Activated CD4-positive, alpha-beta T cell treated with anti-CD3 and anti-CD28 coated beads for 4 hours (primary cell): ENCODE measurements at regions not wholly inside any gene's neighbourhood (a gene's known extent, or its start where the extent isn't known, plus 50 kb on each side); places are given as distances from the start of the nearest gene placed in this dataset.
"Not testable (repeated sequence)": the region's sequence is repeated elsewhere in the genome, so short reads cannot be mapped to it uniquely, and the experiment has no call there.

Experiments used
- DNase-seq, 2 donors: peaks; one replicate each; pipeline ENCODE4 v3.0.0-alpha.2; 2020

- DNase-seq, result no peak
Measured at GRCh38 chr11:70551351-70552166, 153.2 kb downstream of the CTTN start.

- no peak for DNase-seq
Measured at GRCh38 chr11:70552167-70553150, 154.1 kb downstream of the CTTN start.

GRCh38 chr11:70555078-70555477 lies 156.7 kb downstream of the CTTN start:
- no peak for DNase-seq

DNA sequence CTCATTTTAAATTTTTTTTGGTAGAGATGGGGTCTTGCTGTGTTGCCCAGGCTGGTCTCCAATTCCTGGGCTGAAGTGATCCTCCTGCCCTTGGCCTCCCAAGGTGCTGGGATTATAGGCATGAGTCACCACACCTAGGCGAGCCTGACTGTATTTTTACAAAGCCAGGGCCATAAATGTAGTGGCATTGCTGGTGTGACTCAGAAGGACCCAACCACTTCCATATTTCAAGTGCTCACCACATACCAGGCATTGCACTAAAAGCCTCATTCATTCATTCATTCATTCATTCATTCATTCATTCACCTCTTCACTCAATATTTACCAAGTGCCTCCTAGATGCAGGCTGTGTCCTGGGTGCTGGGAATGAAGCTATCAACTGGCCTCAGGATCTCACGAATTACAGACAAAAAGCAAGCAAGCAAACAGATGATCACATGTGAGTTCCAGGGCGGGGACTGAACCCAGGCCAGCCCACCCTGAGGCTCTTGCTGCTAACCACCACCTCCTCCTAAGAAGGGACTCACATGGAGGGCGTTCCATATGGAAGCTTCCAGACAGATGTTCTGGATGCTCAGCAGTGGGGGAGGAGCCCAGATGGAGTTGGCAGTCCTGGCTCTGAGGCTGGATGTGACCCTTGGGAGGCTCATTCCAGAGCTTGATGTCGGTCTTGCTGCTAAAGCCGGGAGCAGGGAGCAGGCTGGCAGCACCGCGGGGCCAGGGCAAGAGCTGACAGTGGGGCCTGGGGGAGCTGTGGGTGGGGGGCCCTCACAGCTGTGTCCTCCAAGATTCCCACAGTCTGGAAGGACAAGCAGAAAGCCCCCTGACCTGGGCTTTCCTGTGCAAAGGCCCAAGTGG lies 158.8 kb downstream of the CTTN start:
- no peak for DNase-seq

DNA sequence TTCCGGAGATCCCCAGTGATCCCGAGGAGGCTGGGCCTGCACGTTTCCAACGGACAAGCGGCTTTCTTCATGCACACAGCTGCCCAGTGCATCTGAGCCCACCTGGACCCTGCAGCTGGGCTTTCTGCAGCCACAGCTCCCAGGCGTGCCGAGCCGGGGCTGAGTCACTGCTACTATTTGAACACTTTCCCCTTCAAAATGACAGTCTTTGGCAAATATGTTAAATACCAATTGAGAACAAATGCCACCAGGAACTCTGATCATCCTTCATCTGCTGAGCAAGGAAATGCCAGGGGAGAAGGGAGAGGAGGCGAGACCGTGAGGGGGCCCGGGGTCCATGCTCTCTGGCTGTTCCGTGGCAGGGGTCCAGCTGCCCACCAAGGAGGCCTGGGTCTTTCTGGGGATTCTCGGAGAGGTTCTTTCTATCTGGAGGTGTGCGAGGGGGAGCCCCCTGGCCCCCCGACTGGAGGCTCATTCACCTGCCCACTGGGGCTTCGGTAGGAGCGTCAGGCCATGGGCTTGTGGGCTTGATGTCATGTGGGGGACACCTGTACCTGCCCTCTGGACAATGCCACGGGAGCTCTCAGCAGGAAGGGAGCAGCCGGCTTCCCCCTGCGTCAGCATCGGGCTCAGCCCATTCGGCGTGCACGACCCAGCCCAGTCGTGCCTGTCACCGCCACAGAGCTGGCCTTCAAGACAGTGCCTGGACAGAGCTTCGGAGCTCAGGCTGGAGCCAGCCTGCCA lies 159.6 kb downstream of the CTTN start:
- DNase-seq, result no peak

- no peak for DNase-seq
Measured at GRCh38 chr11:70558681-70559080, 160.4 kb downstream of the CTTN start.

DNA sequence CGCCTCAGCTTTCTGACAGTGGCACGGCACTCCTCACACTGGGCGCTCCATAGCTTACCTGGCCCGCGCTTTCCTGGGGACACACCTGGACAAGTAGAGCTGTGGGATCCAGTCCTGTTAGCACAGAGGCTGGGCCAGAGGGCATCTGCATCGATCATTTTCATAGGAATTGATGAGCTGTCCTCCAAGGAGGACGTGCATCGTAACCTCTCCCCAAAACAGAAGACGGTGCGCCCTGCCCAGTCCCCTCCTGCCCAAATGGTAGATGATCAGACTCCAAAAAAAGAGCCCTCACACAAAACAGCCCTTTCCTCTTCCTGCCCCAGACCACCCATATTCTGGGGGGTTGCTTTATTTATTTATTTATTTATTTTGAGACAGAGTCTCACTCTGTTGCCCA lies 161.2 kb downstream of the CTTN start:
- DNase-seq, result no peak

DNA sequence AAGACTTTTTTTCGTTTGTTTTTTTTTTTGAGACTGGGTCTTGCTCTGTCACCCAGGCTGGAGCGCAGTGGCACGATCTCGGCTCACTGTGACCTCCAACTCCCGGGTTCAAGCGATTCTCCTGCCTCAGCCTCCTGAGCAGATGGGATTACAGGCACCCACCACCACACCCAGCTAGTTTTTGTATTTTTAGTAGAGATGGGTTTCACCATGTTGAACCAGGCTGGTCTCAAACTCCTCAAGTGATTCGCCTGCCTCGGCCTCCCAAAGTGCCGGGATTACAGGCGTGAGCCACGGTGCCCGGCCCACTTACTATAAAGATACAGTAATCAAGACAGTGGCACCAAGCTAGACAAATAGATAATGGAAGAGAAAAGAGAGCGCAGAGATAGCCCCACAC lies 162.3 kb downstream of the CTTN start:
- not testable (repeated sequence) for DNase-seq

- DNase-seq, result no peak
Measured at GRCh38 chr11:70566768-70567530, 168.6 kb downstream of the CTTN start.

- DNase-seq, result no peak
Measured at GRCh38 chr11:70567680-70568034, 169.3 kb downstream of the CTTN start.

DNA sequence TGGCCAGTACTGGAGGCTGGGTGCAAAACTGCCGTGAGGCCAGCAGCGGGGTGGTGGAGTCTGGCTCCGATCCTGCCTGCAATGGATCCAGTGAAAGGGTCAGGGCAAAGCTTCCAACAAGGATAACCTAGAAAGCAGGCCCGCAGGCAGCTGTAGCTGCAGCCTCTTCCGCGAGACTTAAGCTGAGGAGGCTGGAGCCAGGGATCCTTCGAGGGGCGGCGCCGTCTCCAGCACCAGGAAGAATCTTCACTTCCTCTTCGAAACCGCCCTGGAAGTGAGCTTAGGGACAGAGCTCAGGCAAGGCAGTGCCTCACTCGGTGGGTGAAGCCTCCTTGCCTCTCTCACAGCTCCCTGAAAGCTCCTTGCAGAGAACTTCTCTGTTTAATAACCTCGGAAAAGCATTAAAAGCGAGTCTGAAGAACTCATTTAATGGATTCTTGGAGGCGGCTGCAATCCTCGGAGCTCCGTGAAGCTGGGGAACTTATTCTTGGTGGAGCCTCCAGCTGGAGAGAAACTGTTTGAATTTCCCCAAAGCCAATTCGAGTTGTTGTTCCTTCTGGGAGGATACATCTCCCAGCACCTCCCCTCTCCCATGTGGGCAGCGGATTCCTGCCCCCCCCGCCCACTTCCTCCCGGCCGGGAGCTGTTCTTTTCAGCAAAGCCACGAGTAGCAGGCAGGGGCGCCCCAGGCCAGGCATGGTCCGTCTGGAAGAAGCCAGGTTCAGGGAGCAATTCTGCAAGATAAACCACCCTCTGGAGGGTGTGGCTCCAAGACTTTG lies 169.9 kb downstream of the CTTN start:
- no peak for DNase-seq

DNA sequence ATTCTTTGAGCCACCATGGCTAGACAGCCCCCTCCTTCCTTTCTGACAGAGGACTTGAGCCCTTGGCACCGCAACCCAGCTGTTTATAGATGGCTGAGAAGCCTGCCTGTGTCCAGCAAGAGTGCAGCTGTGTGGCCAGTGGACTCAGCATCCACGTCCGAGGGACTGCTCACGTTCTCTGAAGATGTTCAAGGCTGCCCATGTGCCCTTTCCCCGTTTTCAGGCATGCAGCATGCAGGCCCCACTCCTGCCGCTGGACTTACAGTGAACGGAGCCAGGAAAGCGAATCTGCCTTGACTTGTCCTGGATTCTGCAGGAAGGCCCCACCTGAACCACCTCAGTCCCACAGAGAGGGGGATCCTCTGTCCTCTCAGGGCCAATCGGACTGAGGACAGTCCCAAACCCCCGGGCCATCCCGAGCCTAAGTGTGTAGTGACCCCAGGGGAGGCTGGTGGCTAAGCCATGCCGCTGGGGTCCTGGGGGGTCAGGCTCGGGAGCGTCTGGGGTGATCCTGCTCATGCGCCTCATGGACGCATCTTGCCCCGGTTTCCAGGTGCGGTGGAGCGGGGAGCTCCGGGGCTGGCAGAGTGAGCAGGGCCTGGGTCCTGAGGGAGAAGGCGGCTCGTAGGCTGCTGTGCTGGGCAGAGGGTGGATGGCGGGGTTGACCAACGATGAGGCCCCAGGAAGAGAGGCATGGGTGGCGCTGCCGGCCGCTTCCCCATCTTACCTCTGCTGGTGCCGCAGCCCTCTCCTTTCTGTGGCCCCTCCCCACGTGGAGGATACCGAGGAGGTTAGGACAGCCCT lies 170.7 kb downstream of the CTTN start:
- DNase-seq, result no peak

- DNase-seq, result no peak
Measured at GRCh38 chr11:70569618-70569890, 171.2 kb downstream of the CTTN start.

DNA sequence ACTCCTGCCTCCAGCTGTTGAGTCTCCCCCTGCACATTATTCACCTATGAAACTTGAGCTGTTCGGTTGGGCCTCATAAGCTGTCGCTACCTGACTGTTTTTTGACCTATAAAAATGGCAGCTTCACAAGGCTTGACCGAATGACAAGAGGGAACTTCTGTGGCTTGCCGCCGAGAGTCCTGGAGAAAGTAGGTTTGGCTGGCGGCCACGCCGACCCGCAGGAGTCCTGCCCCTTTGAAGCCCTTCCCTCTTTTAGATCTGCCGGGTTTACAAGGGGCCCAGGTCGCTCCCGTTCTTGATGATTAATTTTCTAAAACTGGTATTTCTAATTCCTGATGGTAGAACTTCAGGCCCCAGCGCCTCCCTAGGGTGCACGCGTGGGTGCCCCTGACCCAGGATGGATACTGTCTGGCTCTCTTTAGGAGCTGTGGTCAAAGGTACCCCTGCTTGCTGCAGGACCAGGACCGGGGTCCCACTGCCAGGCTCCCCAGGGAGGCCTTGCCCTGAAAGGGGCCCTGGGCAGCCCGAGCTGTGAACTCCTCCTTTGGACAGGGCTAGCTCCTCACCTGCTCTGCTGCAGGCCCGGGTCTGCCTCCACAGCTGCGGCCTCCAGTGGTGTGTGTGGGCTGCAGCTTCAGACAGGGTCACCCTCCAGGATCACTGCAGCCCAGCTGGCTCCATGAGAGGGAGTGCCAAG lies 171.8 kb downstream of the CTTN start:
- no peak for DNase-seq

DNA sequence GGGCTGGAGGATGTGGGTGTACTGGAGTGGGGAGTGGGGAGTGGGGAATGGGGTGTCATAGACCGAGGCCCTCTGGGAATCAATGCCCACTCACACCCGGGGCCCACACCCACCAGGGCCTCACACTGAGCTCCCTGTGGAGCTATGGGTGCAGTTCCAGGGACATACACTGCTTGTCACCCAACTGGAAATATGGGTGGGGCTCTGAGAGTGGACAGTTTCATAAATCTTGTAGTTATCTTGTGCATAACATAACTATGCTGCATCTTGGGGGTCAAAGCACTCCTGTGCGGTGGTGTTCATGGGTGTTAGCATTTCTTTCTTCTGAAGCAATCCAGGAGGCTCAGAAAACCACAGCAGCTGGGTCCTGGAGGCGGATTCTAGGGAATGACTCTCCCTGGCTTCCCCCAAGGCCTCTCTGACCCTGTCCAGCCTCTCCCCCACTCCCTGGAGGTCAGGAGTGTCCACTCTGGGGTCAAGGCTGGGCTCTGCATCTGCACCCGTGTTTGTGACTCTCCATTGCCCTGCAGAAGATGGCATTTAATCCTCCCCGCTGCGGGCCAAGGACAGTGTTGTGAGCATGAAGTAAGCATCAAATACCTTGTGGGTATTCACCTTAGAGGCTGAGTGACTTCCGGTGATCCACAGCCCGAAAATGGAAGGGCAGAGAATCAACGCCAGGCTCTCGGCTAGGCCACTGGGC lies 172.5 kb downstream of the CTTN start:
- no peak for DNase-seq

DNA sequence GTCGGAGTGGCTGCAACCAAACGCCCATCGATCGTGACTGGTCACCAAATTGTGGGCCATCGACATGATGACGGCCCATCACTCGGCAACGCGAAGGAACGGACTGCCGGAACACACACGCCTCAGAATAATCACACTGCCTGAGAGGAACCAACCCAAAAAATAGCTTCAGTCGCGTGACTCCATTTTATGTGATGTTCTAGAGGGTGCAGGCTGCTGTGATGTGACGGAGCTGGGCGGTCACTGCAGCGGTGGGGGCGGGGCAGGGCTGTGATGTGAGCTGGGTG lies 174.6 kb downstream of the CTTN start:
- no peak for DNase-seq

DNA sequence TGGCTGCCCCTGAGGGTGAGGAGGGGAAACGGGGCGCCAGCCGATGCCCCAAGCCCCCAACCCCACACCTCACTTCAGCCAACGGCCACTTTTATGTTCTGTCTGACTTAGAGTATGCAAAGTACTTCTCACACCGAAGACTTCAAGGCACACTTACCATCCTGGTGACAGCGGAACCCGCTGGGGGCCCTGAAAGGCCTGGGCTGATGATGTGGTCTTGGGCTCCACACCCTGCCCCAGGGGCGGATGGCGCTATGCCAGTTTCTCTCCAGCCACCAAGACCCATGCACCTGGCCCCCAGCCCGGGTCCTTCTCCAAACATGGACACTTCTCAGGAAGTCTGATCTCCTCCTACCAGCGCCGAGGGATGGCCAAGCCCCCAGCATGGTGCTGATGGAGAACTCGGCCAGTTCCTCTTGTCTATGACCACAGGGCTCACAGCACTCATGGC lies 175.4 kb downstream of the CTTN start:
- DNase-seq, result no peak

DNA sequence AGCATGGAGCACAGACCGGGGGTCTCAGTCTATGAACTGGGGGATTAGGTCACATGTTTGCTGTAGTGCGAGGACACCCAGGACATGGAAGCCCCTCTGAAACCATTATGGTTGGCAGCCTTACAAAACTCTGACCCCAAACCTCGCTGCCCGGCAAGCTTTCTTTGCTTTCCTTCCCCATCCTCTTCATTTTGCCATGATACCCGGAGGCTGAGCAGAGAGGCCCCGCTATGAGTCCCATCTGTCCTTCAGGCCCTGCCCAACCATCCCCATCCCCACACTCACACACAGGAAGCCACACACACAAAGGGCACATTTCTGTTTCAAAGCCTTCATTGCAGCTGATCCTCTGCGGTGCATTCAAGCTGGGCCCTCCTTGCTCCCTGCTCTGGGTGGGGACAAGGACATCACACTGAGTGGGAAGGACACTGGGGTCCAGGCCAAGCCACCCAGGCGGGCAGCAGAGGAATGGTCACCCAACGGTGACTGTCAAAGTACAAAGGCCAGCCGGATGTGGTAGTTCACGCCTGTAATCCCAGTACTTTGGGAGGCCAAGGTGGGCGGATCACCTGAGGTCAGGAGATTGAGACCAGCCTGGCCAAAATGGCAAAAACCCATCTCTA lies 176.5 kb downstream of the CTTN start:
- DNase-seq, result no peak
